ENCODE measurements at regions not wholly inside any gene's neighbourhood (a gene's known extent, or its start where the extent isn't known, plus 50 kb on each side); places are given as distances from the start of the nearest gene placed in this dataset.

GRCh38 chr9:90998573-90998972 is 197.0 kb downstream of the SYK start:
- Histone ChIP-seq H3K4me3 (ENCODE audit: extremely low read depth in 1 of 4, insufficient read depth in 2 of 4, low read depth in 3 of 4, low read length in 4 of 4) (no peak overlapping the region), H4K8ac (ENCODE audit: extremely low read depth, insufficient read depth, low read length) (no peak overlapping the region), H3K27ac (ENCODE audit: low read depth, low read length) (no peak overlapping the region), H4K91ac (replicated peaks; ENCODE audit: insufficient read length, low read length) (no peak overlapping the region), H3K9ac (replicated peaks in 1 of 4; ENCODE audit: extremely low read depth in 1 of 4, low read depth in 3 of 4, low read length in 3 of 4) (no peak overlapping the region), H3K14ac (ENCODE audit: insufficient read length) (no peak overlapping the region), H3K36me3 (ENCODE audit: control insufficient read depth in 2 of 4, insufficient read depth in 4 of 4, low read length in 3 of 4) (0 out of 8 replicates have a peak, but pooled peaks cover 0 to 2% (median 0%) of the 10 kb centered on the region in 4 experiments), H3K18ac (ENCODE audit: extremely low read depth, low read length) (no peak overlapping the region), H2BK120ac (replicated peaks; ENCODE audit: low read depth, low read length) (no peak overlapping the region), H3K4ac (replicated peaks; ENCODE audit: insufficient read length, low read depth, low read length) (no peak overlapping the region), H2BK15ac (ENCODE audit: low read length) (no peak overlapping the region), H2AK5ac (ENCODE audit: low read depth, low read length) (no peak overlapping the region), H3K79me2 (ENCODE audit: control insufficient read depth in 1 of 2, insufficient read depth in 2 of 2, low read length in 2 of 2) (no peaks in the 10 kb centered on the region), H4K5ac (ENCODE audit: insufficient read length, low read depth, low read length) (no peak overlapping the region), H3K23ac (ENCODE audit: insufficient read length) (no peak overlapping the region), H2BK12ac (ENCODE audit: low read depth, low read length) (no peak overlapping the region), H3K23me2 (ENCODE audit: low read depth, low read length) (no peaks in the 10 kb centered on the region), H3K79me1 (ENCODE audit: low read depth, low read length) (no peaks in the 10 kb centered on the region), H2BK5ac (ENCODE audit: low read depth, low read length) (no peak overlapping the region), H3K27me3 (replicated peaks in 1 of 4; ENCODE audit: control insufficient read depth in 3 of 4, extremely low read depth in 1 of 4, insufficient read depth in 3 of 4, low read length in 3 of 4) (no peaks in the 10 kb centered on the region), H3K56ac (replicated peaks; ENCODE audit: insufficient read length, low read depth, low read length) (no peak overlapping the region), H3K9me3 (ENCODE audit: insufficient read depth in 2 of 2, low read depth in 1 of 2, low read length in 1 of 2) (peaks cover 2 to 6% of the 10 kb centered on the region in 2 experiments; a peak in 1 of 4 replicates), H2BK20ac (ENCODE audit: low read length) (no peak overlapping the region), H3K4me2 (ENCODE audit: insufficient read depth in 1 of 2, low read depth in 2 of 2, low read length in 2 of 2) (no peak overlapping the region), H3K4me1 (replicated peaks in 1 of 4; ENCODE audit: control insufficient read depth in 3 of 4, insufficient read depth in 4 of 4, low read length in 3 of 4) (peaks cover 2 to 7% (median 3%) of the 10 kb centered on the region in 4 experiments; a peak in 4 of 7 replicates), H2AFZ (ENCODE audit: low read length) (no peak overlapping the region), H4K20me1 (replicated peaks in 1 of 2; ENCODE audit: control insufficient read depth in 1 of 2, insufficient read depth in 2 of 2, low read length in 2 of 2) (no peaks in the 10 kb centered on the region)
- WGBS, 2 experiments (ENCODE audit: extremely low coverage in 1 of 2, insufficient coverage in 1 of 2, insufficient read length in 1 of 2, insufficient replicate concordance in 2 of 2, low coverage in 1 of 2, low lambda C conversion rate in 2 of 2, missing lambda C conversion rate in 1 of 2) = 99% methylated on average over 7 of the region's 7 CpGs; no CpG with 5 or more reads in 1 of the 2 experiments
- ChIA-PET POLR2A (ENCODE audit: partially characterized antibody) (no interaction called here), CTCF (ENCODE audit: partially characterized antibody) (interaction anchor here (0.9 to 1.4 kb wide), 2 partner anchors 83 to 236 kb away, joined by 4 read pairs; no protein-coding TSS in a partner anchor)
- no peak for DNase-seq (ENCODE audit: low read depth in 1 of 2, low spot score in 2 of 2)
- no peak for FAIRE-seq
- TF ChIP-seq YY1 (IDR thresholded peaks at IDR 0.05; ENCODE audit: low read depth, low read length) (no peak), TAF1 (IDR thresholded peaks at IDR 0.05; ENCODE audit: low read depth, low read length) (no peak), TCF12 (IDR thresholded peaks at IDR 0.05; ENCODE audit: low read depth, low read length) (no peak), SIX5 (IDR thresholded peaks at IDR 0.05; ENCODE audit: low read depth, low read length) (no peak), CTCF (IDR thresholded peaks at IDR 0.05; ENCODE audit: control extremely low read depth in 1 of 3, insufficient read depth in 1 of 3, low read depth in 1 of 3, low read length in 3 of 3) (no peak), RNF2 (IDR thresholded peaks at IDR 0.05; ENCODE audit: borderline replicate concordance, low read depth, low read length, missing control alignments, poor library complexity, severe bottlenecking) (no peak), RFX5 (IDR thresholded peaks at IDR 0.05; ENCODE audit: borderline replicate concordance, low read depth, low read length) (no peak), JUN (IDR thresholded peaks at IDR 0.05; ENCODE audit: low read depth, low read length) (no peak), ASH2L (IDR thresholded peaks at IDR 0.05; ENCODE audit: low read length) (no peak), ATF2 (IDR thresholded peaks at IDR 0.05; ENCODE audit: low read length) (no peak), SRF (IDR thresholded peaks at IDR 0.05; ENCODE audit: low read depth, low read length) (no peak)
